ENCODE measurements at regions not wholly inside any gene's neighbourhood (a gene's known extent, or its start where the extent isn't known, plus 50 kb on each side); places are given as distances from the start of the nearest gene placed in this dataset.
"Not testable (repeated sequence)": the region's sequence is repeated elsewhere in the genome, so short reads cannot be mapped to it uniquely, and the experiment has no call there.

DNA sequence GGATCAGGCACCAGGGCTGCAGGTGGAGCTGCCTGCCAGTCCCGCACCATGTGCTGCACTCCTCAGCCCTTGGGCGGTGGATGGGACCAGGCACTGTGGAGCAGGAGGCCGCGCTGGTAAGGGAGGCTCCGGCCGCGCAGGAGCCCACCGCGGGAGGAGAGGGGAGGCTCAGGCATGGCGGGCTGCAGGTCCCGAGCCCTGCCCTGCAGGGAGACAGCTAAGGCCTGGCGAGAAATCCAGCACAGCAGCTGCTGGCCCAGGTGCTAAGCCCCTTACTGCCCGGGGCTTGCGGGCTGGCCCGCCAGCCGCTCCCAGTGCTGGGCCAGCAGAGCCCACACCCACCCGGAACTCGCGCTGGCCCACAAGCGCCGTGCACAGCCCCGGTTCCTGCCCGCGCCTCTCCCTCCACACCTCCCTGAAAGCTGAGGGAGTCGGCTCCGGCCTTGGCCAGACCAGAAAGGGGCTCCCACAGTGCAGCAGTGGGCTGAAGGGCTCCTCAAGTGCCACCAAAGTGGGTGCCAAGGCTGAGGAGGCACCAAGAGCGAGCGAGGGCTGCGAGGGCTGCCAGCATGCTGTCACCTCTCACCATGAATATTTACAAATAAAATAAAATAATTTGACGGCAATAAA lies 294.7 kb downstream of the CD109 start:
- H3K36me3 ChIP-seq (ENCODE audit: control insufficient read depth in 3 of 3, insufficient read depth in 2 of 3, low read depth in 1 of 3, low read length in 3 of 3); H3K27ac ChIP-seq (ENCODE audit: low read depth in 1 of 3, low read length in 2 of 3); DNase-seq; H3K9me3 ChIP-seq (ENCODE audit: control insufficient read depth in 2 of 2, insufficient read depth in 1 of 2, low read depth in 1 of 2, low read length in 1 of 2); H3K27me3 ChIP-seq (ENCODE audit: control insufficient read depth in 3 of 3, insufficient read depth in 3 of 3, low read length in 3 of 3); H3K4me3 ChIP-seq (ENCODE audit: low read depth in 1 of 3, low read length in 3 of 3); FAIRE-seq; H3K4me1 ChIP-seq (ENCODE audit: control insufficient read depth in 3 of 3, insufficient read depth in 2 of 3, low read depth in 1 of 3, low read length in 2 of 3): not testable (repeated sequence)
- 95 to 97% (median 95%) methylated on average over 26 to 30 of the region's 30 CpGs for WGBS, 3 donors

DNA sequence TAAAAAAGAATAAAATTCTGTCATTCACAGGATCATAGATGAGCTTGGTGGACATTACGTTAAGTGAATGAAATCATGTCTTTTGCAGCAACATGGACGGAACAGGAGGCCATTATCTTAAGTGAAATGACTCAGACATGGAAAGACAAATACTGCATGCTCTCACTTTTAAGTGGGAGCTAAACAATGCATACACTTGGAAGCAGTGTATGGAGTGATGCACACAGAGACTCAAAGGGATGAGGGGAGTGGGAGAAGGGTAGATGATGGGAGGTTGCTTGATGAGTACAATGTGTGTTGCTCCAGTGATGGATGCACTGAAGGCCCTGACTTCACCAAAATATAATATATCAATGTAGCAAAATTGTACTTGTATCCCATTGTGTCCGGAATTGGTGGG lies 293.4 kb downstream of the CD109 start:
- WGBS, 3 donors: 83 to 85% (median 85%) methylated on average over 3 of the region's 3 CpGs
- H3K4me3 ChIP-seq (ENCODE audit: low read depth in 1 of 3, low read length in 3 of 3): no peak overlapping the region
- no peak for FAIRE-seq
- no peak for DNase-seq
- no peaks in the 10 kb centered on the region for H3K9me3 ChIP-seq (ENCODE audit: control insufficient read depth in 2 of 2, insufficient read depth in 1 of 2, low read depth in 1 of 2, low read length in 1 of 2)
- no peak overlapping the region for H3K27ac ChIP-seq (ENCODE audit: low read depth in 1 of 3, low read length in 2 of 3)
- no peaks in the 10 kb centered on the region for H3K4me1 ChIP-seq (ENCODE audit: control insufficient read depth in 3 of 3, insufficient read depth in 2 of 3, low read depth in 1 of 3, low read length in 2 of 3)
- no peaks in the 10 kb centered on the region for H3K27me3 ChIP-seq (ENCODE audit: control insufficient read depth in 3 of 3, insufficient read depth in 3 of 3, low read length in 3 of 3)
- H3K36me3 ChIP-seq (ENCODE audit: control insufficient read depth in 3 of 3, insufficient read depth in 2 of 3, low read depth in 1 of 3, low read length in 3 of 3): no peaks in the 10 kb centered on the region

DNA sequence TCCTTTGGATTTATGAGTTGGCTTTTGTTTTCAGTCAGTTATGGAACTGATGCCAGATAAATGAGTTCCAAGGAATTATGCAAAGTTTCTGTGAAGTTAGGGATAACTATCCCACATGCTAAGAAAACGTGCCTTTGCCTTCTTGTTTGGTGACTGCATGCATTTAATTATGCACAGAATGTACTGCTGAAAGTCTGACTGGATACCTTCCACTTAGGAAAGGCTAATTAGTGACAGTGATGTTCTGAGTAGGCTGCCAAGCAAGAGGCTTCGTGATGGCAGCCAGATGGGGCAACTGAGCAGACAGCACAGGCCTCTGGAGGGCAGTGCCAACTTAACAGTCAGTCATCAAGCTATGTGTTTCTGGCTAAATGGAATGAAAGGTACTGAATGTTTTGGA lies 289.9 kb downstream of the CD109 start:
- Histone ChIP-seq H3K27ac (ENCODE audit: low read depth in 1 of 3, low read length in 2 of 3) (no peak overlapping the region), H3K36me3 (ENCODE audit: control insufficient read depth in 3 of 3, insufficient read depth in 2 of 3, low read depth in 1 of 3, low read length in 3 of 3) (no peaks in the 10 kb centered on the region), H3K4me1 (ENCODE audit: control insufficient read depth in 3 of 3, insufficient read depth in 2 of 3, low read depth in 1 of 3, low read length in 2 of 3) (no peaks in the 10 kb centered on the region), H3K27me3 (ENCODE audit: control insufficient read depth in 3 of 3, insufficient read depth in 3 of 3, low read length in 3 of 3) (no peaks in the 10 kb centered on the region), H3K9me3 (ENCODE audit: control insufficient read depth in 2 of 2, insufficient read depth in 1 of 2, low read depth in 1 of 2, low read length in 1 of 2) (no peaks in the 10 kb centered on the region), H3K4me3 (ENCODE audit: low read depth in 1 of 3, low read length in 3 of 3) (no peak overlapping the region)
- FAIRE-seq (no peak), DNase-seq (no peak)
- WGBS, 3 donors: 13 to 28% (median 25%) methylated on average over 2 of the region's 2 CpGs

DNA sequence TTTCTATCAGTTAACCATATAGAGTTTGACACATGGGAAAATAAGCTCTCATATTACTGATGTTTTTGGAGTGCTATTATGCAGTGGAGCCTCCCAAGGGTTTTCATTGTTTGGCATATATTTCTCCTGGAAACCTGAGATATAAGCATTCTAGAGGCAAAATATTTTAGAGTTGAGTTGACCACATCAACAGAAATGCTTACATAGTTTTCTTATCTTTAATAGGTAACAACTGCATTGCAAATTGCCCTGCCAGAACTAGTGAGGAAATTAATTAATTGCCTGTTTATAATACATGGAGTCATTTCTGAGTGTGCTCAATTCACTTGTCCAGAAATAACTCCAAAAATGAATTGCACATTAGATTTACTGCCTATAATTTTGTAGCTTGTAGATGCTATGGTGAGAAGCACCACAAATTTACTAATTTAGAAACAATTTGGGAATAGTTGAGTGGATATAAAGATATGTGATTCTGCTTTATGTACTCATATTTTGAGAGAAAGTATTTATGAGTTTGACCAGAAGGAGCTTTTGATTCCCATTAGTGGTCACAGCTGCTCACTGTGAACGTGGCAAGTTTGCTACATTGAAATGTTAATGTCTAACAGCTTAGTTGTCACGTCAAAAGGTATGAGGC lies 288.7 kb downstream of the CD109 start:
- Histone ChIP-seq H3K27ac (ENCODE audit: low read depth in 1 of 3, low read length in 2 of 3) (no peak overlapping the region), H3K27me3 (ENCODE audit: control insufficient read depth in 3 of 3, insufficient read depth in 3 of 3, low read length in 3 of 3) (no peaks in the 10 kb centered on the region), H3K4me3 (ENCODE audit: low read depth in 1 of 3, low read length in 3 of 3) (no peak overlapping the region), H3K9me3 (ENCODE audit: control insufficient read depth in 2 of 2, insufficient read depth in 1 of 2, low read depth in 1 of 2, low read length in 1 of 2) (no peaks in the 10 kb centered on the region), H3K4me1 (ENCODE audit: control insufficient read depth in 3 of 3, insufficient read depth in 2 of 3, low read depth in 1 of 3, low read length in 2 of 3) (no peaks in the 10 kb centered on the region), H3K36me3 (ENCODE audit: control insufficient read depth in 3 of 3, insufficient read depth in 2 of 3, low read depth in 1 of 3, low read length in 3 of 3) (no peaks in the 10 kb centered on the region)
- FAIRE-seq (no peak), DNase-seq (no peak)
- 53 to 70% (median 59%) methylated on average over 2 of the region's 2 CpGs for WGBS, 3 donors

DNA sequence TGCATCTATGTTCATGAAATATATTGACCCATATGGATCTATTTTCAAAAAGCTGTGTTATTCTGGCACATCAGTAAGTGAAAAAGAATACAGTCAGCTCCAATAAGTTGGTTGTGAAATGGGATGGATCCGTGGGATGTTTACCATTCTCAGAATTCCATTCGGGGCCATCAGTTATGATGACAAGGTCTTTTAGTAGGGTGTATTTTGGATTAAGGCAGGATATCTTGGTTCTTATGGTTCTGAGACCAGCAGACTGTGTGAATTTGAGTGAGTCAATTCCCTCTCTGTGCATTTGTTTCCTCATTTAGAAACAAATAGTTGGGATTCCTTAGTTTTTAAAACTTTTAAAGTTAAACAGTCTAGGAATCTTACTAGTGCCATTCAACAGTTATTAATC lies 287.4 kb downstream of the CD109 start:
- no peak overlapping the region for H3K27ac ChIP-seq (ENCODE audit: low read depth in 1 of 3, low read length in 2 of 3)
- whole genome bisulfite sequencing, 3 donors: 63 to 79% (median 73%) methylated on average over 2 of the region's 2 CpGs
- FAIRE-seq: no peak
- DNase-seq: no peak
- no peaks in the 10 kb centered on the region for H3K27me3 ChIP-seq (ENCODE audit: control insufficient read depth in 3 of 3, insufficient read depth in 3 of 3, low read length in 3 of 3)
- H3K4me1 ChIP-seq (ENCODE audit: control insufficient read depth in 3 of 3, insufficient read depth in 2 of 3, low read depth in 1 of 3, low read length in 2 of 3): no peaks in the 10 kb centered on the region
- H3K4me3 ChIP-seq (ENCODE audit: low read depth in 1 of 3, low read length in 3 of 3): no peak overlapping the region
- H3K36me3 ChIP-seq (ENCODE audit: control insufficient read depth in 3 of 3, insufficient read depth in 2 of 3, low read depth in 1 of 3, low read length in 3 of 3): no peaks in the 10 kb centered on the region
- H3K9me3 ChIP-seq (ENCODE audit: control insufficient read depth in 2 of 2, insufficient read depth in 1 of 2, low read depth in 1 of 2, low read length in 1 of 2): no peaks in the 10 kb centered on the region

DNA sequence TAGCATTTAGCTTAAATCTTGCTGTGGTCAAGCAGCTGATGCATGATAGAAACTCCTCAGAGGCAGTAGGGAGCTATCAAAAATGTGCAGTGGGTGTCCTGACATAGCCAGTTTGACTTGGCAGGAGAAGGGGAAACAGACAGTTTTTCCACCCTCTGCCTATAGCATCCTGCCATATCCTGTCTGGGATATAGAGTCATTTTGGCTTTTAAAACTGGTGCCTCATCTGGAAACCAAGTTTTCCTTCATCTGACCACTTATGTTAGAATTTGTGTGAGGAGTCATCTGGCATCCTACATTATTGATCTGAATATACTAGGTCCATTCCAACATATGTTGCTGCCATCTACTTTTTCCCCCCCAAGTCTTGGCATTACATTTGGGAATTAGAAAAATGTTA lies 284.1 kb downstream of the CD109 start:
- Histone ChIP-seq H3K36me3 (ENCODE audit: control insufficient read depth in 3 of 3, insufficient read depth in 2 of 3, low read depth in 1 of 3, low read length in 3 of 3) (no peaks in the 10 kb centered on the region), H3K27ac (ENCODE audit: low read depth in 1 of 3, low read length in 2 of 3) (no peak overlapping the region), H3K4me3 (ENCODE audit: low read depth in 1 of 3, low read length in 3 of 3) (no peak overlapping the region), H3K27me3 (ENCODE audit: control insufficient read depth in 3 of 3, insufficient read depth in 3 of 3, low read length in 3 of 3) (no peaks in the 10 kb centered on the region), H3K4me1 (ENCODE audit: control insufficient read depth in 3 of 3, insufficient read depth in 2 of 3, low read depth in 1 of 3, low read length in 2 of 3) (no peaks in the 10 kb centered on the region), H3K9me3 (ENCODE audit: control insufficient read depth in 2 of 2, insufficient read depth in 1 of 2, low read depth in 1 of 2, low read length in 1 of 2) (peaks cover 0 to 7% of the 10 kb centered on the region in 2 donors)
- no peak for DNase-seq
- FAIRE-seq: no peak

DNA sequence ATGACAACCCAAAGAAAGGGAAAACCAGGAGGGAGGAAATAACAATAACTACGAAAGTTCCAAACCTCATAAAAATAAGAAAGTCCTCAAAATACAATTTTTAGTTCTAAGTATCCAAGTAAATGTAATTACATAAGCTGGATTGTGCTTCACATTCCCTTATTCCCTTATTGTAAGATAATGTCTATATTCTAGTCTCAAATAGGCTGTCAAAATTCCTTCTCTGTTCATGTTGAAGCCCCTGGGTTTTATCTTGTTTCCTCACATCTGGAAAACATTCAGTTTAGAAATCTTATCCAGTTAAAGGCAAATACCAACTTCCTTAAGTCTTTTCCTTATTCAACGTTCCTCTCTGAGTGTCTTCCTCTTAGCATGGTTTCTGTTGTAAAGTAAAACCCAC lies 282.3 kb downstream of the CD109 start:
- Histone ChIP-seq H3K4me1 (ENCODE audit: control insufficient read depth in 3 of 3, insufficient read depth in 2 of 3, low read depth in 1 of 3, low read length in 2 of 3) (no peaks in the 10 kb centered on the region), H3K27ac (ENCODE audit: low read depth in 1 of 3, low read length in 2 of 3) (no peak overlapping the region), H3K27me3 (ENCODE audit: control insufficient read depth in 3 of 3, insufficient read depth in 3 of 3, low read length in 3 of 3) (no peaks in the 10 kb centered on the region), H3K36me3 (ENCODE audit: control insufficient read depth in 3 of 3, insufficient read depth in 2 of 3, low read depth in 1 of 3, low read length in 3 of 3) (no peaks in the 10 kb centered on the region), H3K4me3 (ENCODE audit: low read depth in 1 of 3, low read length in 3 of 3) (no peak overlapping the region), H3K9me3 (ENCODE audit: control insufficient read depth in 2 of 2, insufficient read depth in 1 of 2, low read depth in 1 of 2, low read length in 1 of 2) (peaks cover 0 to 7% of the 10 kb centered on the region in 2 donors)
- no peak for FAIRE-seq
- DNase-seq: no peak
- 54 to 71% (median 71%) methylated on average over 2 of the region's 2 CpGs for WGBS, 3 donors

DNA sequence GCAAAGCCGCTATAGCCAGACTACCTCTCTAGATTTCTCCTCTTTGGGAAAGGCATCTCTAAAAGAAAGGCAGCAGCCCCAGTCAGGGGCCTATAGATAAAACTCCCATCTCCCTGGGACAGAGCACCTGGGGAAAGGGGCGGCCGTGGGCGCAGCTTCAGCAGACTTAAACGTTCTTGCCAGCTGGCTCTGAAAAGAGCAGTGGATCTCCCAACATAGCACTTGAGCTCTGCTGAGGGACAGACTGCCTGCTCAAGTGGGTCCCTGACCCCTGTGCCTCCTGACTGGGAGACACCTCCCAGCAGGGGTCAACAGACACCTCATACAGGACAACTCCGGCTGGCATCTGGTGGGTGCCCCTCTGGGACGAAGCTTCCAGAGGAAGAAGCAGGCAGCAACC lies 276.5 kb downstream of the CD109 start:
- not testable (repeated sequence) for H3K4me1 ChIP-seq (ENCODE audit: control insufficient read depth in 3 of 3, insufficient read depth in 2 of 3, low read depth in 1 of 3, low read length in 2 of 3); H3K4me3 ChIP-seq (ENCODE audit: low read depth in 1 of 3, low read length in 3 of 3); H3K9me3 ChIP-seq (ENCODE audit: control insufficient read depth in 2 of 2, insufficient read depth in 1 of 2, low read depth in 1 of 2, low read length in 1 of 2); FAIRE-seq; H3K36me3 ChIP-seq (ENCODE audit: control insufficient read depth in 3 of 3, insufficient read depth in 2 of 3, low read depth in 1 of 3, low read length in 3 of 3); H3K27me3 ChIP-seq (ENCODE audit: control insufficient read depth in 3 of 3, insufficient read depth in 3 of 3, low read length in 3 of 3); H3K27ac ChIP-seq (ENCODE audit: low read depth in 1 of 3, low read length in 2 of 3); DNase-seq
- 86 to 92% (median 92%) methylated on average over 7 of the region's 7 CpGs for WGBS, 3 donors

All from small intestine (tissue), 7 donors.